ENCODE measurements at regions not wholly inside any gene's neighbourhood (a gene's known extent, or its start where the extent isn't known, plus 50 kb on each side); places are given as distances from the start of the nearest gene placed in this dataset.

- Mint-ChIP-seq H3K4me3 (no peak overlapping the region), H3K9me3 (no peaks in the 10 kb centered on the region), H3K36me3 (no peaks in the 10 kb centered on the region), H3K27me3 (ENCODE audit: low read depth) (no peaks in the 10 kb centered on the region), H3K27ac (no peak overlapping the region), H3K4me1 (peaks cover 6% of the 10 kb centered on the region)
- DNase-seq (ENCODE audit: low spot score) (peak; percentile 63), ATAC-seq (peak; percentile 65)
- no peak for TF ChIP-seq GABPB1 (CRISPR knock-in tag; IDR thresholded peaks at IDR 0.05)
- TF ChIP-seq CTCF (IDR thresholded peaks at IDR 0.05), result peak; percentile 38
- ChIA-PET POLR2A (no interaction called here), CTCF (interaction anchor here (0.6 to 2.0 kb wide), 10 partner anchors 11 to 491 kb away, joined by 3 to 14 read pairs (median 4); no protein-coding TSS in a partner anchor)
Observed at GRCh38 chr5:164013077-164013670, 507.8 kb downstream of the MAT2B start.

GRCh38 chr5:164020116-164020515 lies 514.7 kb downstream of the MAT2B start:
- POLR2A ChIA-PET, result no interaction called here
- no peak overlapping the region for H3K27ac Mint-ChIP-seq
- H3K4me1 Mint-ChIP-seq, result peaks cover 9% of the 10 kb centered on the region
- CTCF ChIA-PET, result interaction anchor here (1.1 kb wide), 1 partner anchor 324 kb away, joined by 3 read pairs; no protein-coding TSS in a partner anchor
- no peaks in the 10 kb centered on the region for H3K36me3 Mint-ChIP-seq
- no peaks in the 10 kb centered on the region for H3K27me3 Mint-ChIP-seq (ENCODE audit: low read depth)
- ATAC-seq (no peak), DNase-seq (ENCODE audit: low spot score) (no peak)
- H3K4me3 Mint-ChIP-seq, result no peak overlapping the region
- TF ChIP-seq CREB1 (CRISPR knock-in tag; IDR thresholded peaks at IDR 0.05) (no peak), USF2 (CRISPR knock-in tag; IDR thresholded peaks at IDR 0.05) (no peak), PRRX2 (CRISPR knock-in tag; IDR thresholded peaks at IDR 0.05) (no peak), SOX15 (CRISPR knock-in tag; IDR thresholded peaks at IDR 0.05) (no peak), OVOL2 (CRISPR knock-in tag; IDR thresholded peaks at IDR 0.05; ENCODE audit: borderline replicate concordance) (no peak)
- peaks cover 4% of the 10 kb centered on the region for H3K9me3 Mint-ChIP-seq

- Mint-ChIP-seq H3K4me1 (no peaks in the 10 kb centered on the region), H3K27ac (no peak overlapping the region), H3K27me3 (ENCODE audit: low read depth) (no peaks in the 10 kb centered on the region), H3K9me3 (peaks cover 4% of the 10 kb centered on the region), H3K36me3 (no peaks in the 10 kb centered on the region), H3K4me3 (no peak overlapping the region)
- ATAC-seq (no peak), DNase-seq (ENCODE audit: low spot score) (no peak)
- ChIA-PET POLR2A (no interaction called here), CTCF (no interaction called here)
- no peak for TF ChIP-seq ZNF671 (CRISPR knock-in tag; IDR thresholded peaks at IDR 0.05)
- TF ChIP-seq ZNF317 (CRISPR knock-in tag; IDR thresholded peaks at IDR 0.05; ENCODE audit: borderline replicate concordance, low read depth), result no peak
- TF ChIP-seq NR1H2 (CRISPR knock-in tag; IDR thresholded peaks at IDR 0.05), result no peak
- TF ChIP-seq SMAD3 (CRISPR knock-in tag; IDR thresholded peaks at IDR 0.05; ENCODE audit: borderline replicate concordance), result no peak
- no peak for TF ChIP-seq TCF7 (CRISPR knock-in tag; IDR thresholded peaks at IDR 0.05; ENCODE audit: low read depth)
- no peak for TF ChIP-seq PRDM15 (CRISPR knock-in tag; IDR thresholded peaks at IDR 0.05)
- TF ChIP-seq ATF2 (CRISPR knock-in tag; IDR thresholded peaks at IDR 0.05; ENCODE audit: borderline replicate concordance, low read depth), result no peak
- TF ChIP-seq ZNF512 (CRISPR knock-in tag; IDR thresholded peaks at IDR 0.05; ENCODE audit: borderline replicate concordance), result no peak
- no peak for TF ChIP-seq ZBTB43 (CRISPR knock-in tag; IDR thresholded peaks at IDR 0.05)
Observed at GRCh38 chr5:164027738-164028137, 522.3 kb downstream of the MAT2B start.
